ENCODE measurements at regions not wholly inside any gene's neighbourhood (a gene's known extent, or its start where the extent isn't known, plus 50 kb on each side); places are given as distances from the start of the nearest gene placed in this dataset.

- intact Hi-C loops (cut with micrococcal nuclease) = no loop called here
- ChIA-PET CTCF (interaction anchor here (0.8 kb wide), 1 partner anchor 16 kb away, joined by 3 read pairs; no protein-coding TSS in a partner anchor), POLR2A (no interaction called here)
- Mint-ChIP-seq H3K4me1 (ENCODE audit: low read depth) (peaks cover 12% of the 10 kb centered on the region), H3K27ac (no peak overlapping the region), H3K36me3 (peaks cover 2% of the 10 kb centered on the region), H3K4me3 (no peak overlapping the region), H3K27me3 (no peaks in the 10 kb centered on the region), H3K9me3 (no peaks in the 10 kb centered on the region)
- no peak for DNase-seq
These were observed 59.1 kb upstream of the PRDM11 start for GRCh38 chr11:45087086-45087899.

GRCh38 chr11:45087900-45088160 lies 58.6 kb upstream of the PRDM11 start:
- peaks cover 9% of the 10 kb centered on the region for H3K4me1 Mint-ChIP-seq (ENCODE audit: low read depth)
- H3K4me3 Mint-ChIP-seq = no peak overlapping the region
- ChIA-PET POLR2A (no interaction called here), CTCF (interaction anchor here (0.8 kb wide), 1 partner anchor 15 kb away, joined by 3 read pairs; no protein-coding TSS in a partner anchor)
- H3K27me3 Mint-ChIP-seq = no peaks in the 10 kb centered on the region
- intact Hi-C loops (cut with micrococcal nuclease) = no loop called here
- no peak overlapping the region for H3K27ac Mint-ChIP-seq
- no peak for DNase-seq
- H3K36me3 Mint-ChIP-seq = no peaks in the 10 kb centered on the region
- no peaks in the 10 kb centered on the region for H3K9me3 Mint-ChIP-seq

DNA sequence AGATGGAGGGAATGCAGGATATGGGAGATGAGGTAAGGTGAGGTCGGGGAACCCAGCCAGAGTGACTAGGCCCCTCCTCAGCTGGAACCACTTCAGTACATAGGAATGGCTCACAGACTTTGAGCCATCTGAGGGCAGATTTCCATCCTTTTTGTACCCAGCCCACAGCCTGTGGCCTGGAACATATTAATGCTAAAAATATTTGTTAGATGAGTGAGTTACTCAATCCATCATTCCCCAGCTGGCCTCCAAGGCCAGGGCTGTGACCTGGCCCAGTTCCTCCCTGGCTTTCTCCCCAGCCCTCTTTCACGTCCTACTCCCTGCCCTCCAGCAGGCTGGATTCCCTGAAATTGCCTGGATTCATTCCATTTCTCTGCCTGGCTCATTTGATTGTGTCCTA lies 57.2 kb upstream of the PRDM11 start:
- Mint-ChIP-seq H3K27ac (no peak overlapping the region), H3K36me3 (no peaks in the 10 kb centered on the region), H3K4me1 (ENCODE audit: low read depth) (peaks cover 13% of the 10 kb centered on the region), H3K9me3 (no peaks in the 10 kb centered on the region), H3K27me3 (no peaks in the 10 kb centered on the region), H3K4me3 (no peak overlapping the region)
- intact Hi-C loops (cut with micrococcal nuclease) = no loop called here
- CTCF ChIA-PET = interaction anchor here (0.5 to 1.0 kb wide), 2 partner anchors 15 to 144 kb away, joined by 3 to 4 read pairs; no protein-coding TSS in a partner anchor
- DNase-seq = no peak
- POLR2A ChIA-PET = no interaction called here

DNA sequence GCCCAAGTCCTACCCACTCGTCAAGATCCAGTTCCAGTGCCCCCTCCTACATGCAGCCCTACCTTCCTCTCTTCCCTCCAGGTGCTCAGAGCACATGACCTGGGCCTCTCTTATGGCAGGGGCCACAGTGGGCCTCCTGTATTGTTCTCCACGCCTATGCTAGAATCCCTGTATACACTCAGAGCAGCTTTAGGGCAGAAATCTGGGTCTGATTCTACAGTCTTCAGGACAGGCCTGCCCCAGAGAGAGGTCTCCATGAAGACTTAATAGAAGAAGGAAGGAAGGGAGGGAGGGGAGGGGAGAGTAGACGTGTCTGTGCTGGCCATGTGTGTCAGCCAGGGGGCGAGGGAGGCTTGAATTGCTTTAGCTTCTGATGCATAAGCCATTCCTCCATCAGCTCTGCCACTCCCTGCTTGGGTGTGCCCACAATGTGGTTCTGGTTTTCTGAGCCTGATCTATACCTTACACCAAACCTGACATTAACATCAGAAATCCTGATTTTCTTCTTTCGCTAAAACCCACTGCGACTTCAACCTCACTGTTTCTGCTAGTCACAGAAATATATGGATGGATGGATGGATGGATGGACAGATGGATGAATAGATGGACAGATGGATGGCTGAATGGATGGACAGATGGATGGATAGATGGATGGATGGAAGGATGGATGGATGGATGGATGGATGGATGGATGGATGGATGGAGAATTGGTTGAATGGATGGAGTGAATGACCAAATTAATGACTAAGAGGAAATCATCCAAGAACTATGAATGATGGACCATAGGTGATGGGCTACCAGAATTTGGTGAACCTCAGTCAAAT lies 56.6 kb upstream of the PRDM11 start:
- no peak overlapping the region for H3K27ac Mint-ChIP-seq
- no peaks in the 10 kb centered on the region for H3K27me3 Mint-ChIP-seq
- intact Hi-C loops (cut with micrococcal nuclease) = no loop called here
- ChIA-PET POLR2A (no interaction called here), CTCF (interaction anchor here (0.5 to 1.0 kb wide), 2 partner anchors 14 to 143 kb away, joined by 3 to 4 read pairs; no protein-coding TSS in a partner anchor)
- H3K4me1 Mint-ChIP-seq (ENCODE audit: low read depth) = peaks cover 13% of the 10 kb centered on the region
- no peaks in the 10 kb centered on the region for H3K36me3 Mint-ChIP-seq
- peak; percentile 20 for DNase-seq
- no peak overlapping the region for H3K4me3 Mint-ChIP-seq
- H3K9me3 Mint-ChIP-seq = no peaks in the 10 kb centered on the region

DNA sequence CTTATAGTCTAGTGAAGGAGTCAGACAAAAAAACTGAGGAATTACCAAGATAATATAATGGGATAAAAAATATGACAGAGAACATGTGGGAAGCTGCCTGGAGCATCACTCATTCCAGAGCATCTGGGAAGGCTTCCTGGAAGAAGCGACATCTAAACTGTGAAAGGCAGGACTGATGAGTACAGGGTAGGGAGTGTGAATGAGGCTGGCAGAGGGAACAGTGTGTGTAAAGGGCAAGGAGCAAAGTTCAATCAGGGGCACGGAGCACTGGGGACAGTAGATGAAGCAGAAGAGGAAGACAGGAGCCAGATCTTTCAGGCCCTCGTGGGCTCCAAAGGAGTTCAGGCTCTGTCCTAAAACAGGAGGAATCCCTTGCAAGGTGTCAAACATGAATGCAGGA lies 55.8 kb upstream of the PRDM11 start:
- H3K27ac Mint-ChIP-seq = no peak overlapping the region
- peaks cover 13% of the 10 kb centered on the region for H3K4me1 Mint-ChIP-seq (ENCODE audit: low read depth)
- no peaks in the 10 kb centered on the region for H3K36me3 Mint-ChIP-seq
- no peak for DNase-seq
- ChIA-PET CTCF (interaction anchor here (1.3 to 22.0 kb wide), 2 partner anchors 20 to 153 kb away, joined by 5 to 1143 read pairs; no protein-coding TSS in a partner anchor), POLR2A (no interaction called here)
- H3K27me3 Mint-ChIP-seq = no peaks in the 10 kb centered on the region
- H3K9me3 Mint-ChIP-seq = no peaks in the 10 kb centered on the region
- intact Hi-C loops (cut with micrococcal nuclease) = no loop called here
- no peak overlapping the region for H3K4me3 Mint-ChIP-seq

DNA sequence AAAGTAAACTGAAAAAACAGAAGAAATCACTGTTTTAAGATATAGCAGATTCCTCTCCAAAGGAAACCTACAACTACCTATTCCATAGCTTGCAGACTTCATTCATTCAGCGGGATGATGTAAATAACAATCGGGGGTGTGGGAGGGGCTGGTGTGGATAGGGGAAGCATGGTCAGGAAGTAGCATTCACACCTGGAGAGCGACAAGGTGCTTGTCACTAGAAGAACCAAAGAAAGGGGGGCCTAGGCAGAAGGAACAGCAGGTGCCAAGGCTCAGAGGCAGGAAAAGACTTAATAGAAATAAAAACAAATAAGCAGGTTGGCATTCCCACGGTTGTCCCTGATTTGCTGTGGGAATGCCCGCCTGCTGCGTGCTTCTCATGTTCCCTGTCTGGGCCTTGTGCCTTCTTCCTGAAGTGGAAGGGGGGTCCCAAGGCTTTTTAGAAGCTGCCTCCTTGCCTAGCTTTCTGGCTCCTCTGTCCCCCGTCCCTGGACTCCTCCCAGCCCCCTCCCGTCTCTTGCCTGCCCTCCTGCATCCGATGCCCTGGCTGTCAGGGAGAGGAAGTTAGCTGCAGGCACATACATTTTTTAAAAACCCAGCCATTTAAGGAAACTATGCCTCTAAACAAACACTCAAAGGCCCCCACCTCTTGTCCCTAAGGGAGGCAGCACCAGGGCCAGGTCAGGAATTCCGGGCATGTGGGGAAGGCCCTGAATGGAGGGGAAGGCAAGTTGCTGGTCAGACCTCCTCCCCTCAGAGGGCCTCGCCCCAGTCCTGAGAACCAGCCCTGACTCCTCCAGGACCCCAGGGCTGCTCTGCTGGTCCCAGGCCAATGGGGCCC lies 54.7 kb upstream of the PRDM11 start:
- intact Hi-C loops (cut with micrococcal nuclease) = no loop called here
- Mint-ChIP-seq H3K4me3 (no peak overlapping the region), H3K36me3 (no peaks in the 10 kb centered on the region), H3K9me3 (no peaks in the 10 kb centered on the region), H3K27ac (no peak overlapping the region), H3K4me1 (ENCODE audit: low read depth) (peaks cover 13% of the 10 kb centered on the region), H3K27me3 (no peaks in the 10 kb centered on the region)
- DNase-seq = peak; percentile 5
- CTCF ChIA-PET = interaction anchor here (1.3 to 22.0 kb wide), 3 partner anchors 12 to 155 kb away, joined by 5 to 1143 read pairs (median 27); no protein-coding TSS in a partner anchor
- POLR2A ChIA-PET = no interaction called here

GRCh38 chr11:45092404-45092785 lies 54.0 kb upstream of the PRDM11 start:
- intact Hi-C loops (cut with micrococcal nuclease) = no loop called here
- ChIA-PET POLR2A (no interaction called here), CTCF (interaction anchor here (4.9 to 22.0 kb wide), 2 partner anchors 12 to 155 kb away, joined by 27 to 1143 read pairs; no protein-coding TSS in a partner anchor)
- Mint-ChIP-seq H3K36me3 (no peaks in the 10 kb centered on the region), H3K4me3 (no peak overlapping the region), H3K27ac (no peak overlapping the region), H3K27me3 (peaks cover 5% of the 10 kb centered on the region), H3K4me1 (ENCODE audit: low read depth) (peaks cover 13% of the 10 kb centered on the region), H3K9me3 (no peaks in the 10 kb centered on the region)
- DNase-seq = no peak

DNA sequence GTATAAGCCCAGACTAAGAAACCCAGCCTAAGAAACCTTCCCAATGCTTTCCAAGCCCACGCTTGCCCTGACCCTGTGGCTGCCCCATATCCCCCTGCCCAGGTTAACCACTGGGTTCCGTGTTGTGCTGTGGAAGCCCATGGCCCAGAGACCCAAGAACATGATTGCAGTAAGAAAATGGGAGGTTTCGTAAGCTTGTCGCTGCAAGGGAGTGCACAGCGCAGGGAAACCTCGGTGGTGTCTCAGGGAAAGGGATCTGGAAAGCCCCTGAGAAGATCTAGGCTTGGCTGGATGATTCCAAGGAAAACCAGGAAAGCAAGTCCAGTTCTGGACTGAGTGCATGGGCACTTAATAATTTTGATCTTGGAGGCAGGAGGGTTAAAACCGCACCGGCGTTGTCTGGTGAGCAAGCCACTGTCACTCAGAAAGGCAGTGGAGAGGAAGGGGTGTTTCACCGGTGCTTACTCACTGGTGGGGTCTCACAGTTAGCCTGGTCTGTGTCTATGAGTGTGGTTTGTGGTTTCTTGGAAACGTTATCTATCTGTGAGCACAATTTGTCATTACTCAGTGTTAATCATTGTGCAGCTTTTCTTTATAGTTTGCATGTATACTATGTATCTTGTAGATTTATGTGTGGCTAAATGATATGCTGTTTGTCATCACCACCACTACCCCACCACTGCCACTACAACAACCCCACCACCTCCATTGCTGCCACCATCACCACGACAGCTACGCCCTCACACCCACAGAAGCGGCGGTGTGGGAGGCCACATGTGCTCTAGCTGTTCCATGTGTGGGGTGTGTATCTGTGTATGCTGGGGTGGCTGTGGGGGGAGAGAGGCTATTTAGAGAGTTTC lies 53.3 kb upstream of the PRDM11 start:
- intact Hi-C loops (cut with micrococcal nuclease) = no loop called here
- ChIA-PET POLR2A (no interaction called here), CTCF (interaction anchor here (1.0 to 22.0 kb wide), 4 partner anchors 11 to 181 kb away, joined by 3 to 1143 read pairs (median 15); no protein-coding TSS in a partner anchor)
- peaks cover 13% of the 10 kb centered on the region for H3K4me1 Mint-ChIP-seq (ENCODE audit: low read depth)
- peaks cover 10% of the 10 kb centered on the region for H3K27me3 Mint-ChIP-seq
- DNase-seq = peak; percentile 41
- no peak overlapping the region for H3K27ac Mint-ChIP-seq
- no peaks in the 10 kb centered on the region for H3K36me3 Mint-ChIP-seq
- H3K4me3 Mint-ChIP-seq = no peak overlapping the region
- H3K9me3 Mint-ChIP-seq = no peaks in the 10 kb centered on the region

DNA sequence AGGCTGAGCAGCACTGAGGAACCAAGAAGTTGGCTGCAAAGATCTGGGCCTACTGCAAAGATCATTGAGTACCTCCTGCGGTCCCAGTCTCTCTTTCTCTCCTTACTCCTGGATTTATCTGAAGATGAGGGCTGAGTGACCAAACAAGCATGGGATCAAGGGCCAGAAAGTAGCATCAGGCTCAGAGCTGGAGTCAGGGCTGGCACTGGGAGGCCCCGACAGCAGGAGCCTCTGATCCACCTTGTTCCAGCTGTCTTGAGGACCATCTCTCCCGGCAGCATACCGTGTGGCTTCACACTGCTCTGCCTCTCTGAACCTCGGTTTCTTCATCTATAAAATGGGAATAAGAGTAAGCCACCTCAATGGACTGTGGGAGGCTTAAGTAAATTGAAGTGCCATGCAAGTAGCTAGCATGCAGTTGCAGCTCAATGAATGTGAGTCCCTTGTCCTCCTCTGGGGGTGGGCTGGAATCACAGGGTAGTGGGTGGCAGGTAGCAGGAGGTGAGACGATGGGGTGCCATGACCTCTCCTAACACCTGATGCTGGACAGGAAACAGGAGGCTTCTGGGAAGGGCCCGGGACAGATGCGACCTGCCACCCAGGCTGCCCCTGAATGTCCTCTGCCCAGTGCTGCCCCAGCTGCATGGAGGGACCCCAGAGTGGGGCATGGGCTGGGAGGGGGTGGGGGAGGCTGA lies 52.5 kb upstream of the PRDM11 start:
- intact Hi-C loops (cut with micrococcal nuclease) = no loop called here
- H3K36me3 Mint-ChIP-seq = no peaks in the 10 kb centered on the region
- peak; percentile 6 for DNase-seq
- ChIA-PET CTCF (interaction anchor here (1.0 to 22.0 kb wide), 4 partner anchors 10 to 182 kb away, joined by 3 to 1143 read pairs (median 15); no protein-coding TSS in a partner anchor), POLR2A (no interaction called here)
- peaks cover 16% of the 10 kb centered on the region for H3K27me3 Mint-ChIP-seq
- no peak overlapping the region for H3K4me3 Mint-ChIP-seq
- no peaks in the 10 kb centered on the region for H3K9me3 Mint-ChIP-seq
- H3K27ac Mint-ChIP-seq = no peak overlapping the region
- peaks cover 13% of the 10 kb centered on the region for H3K4me1 Mint-ChIP-seq (ENCODE audit: low read depth)

GRCh38 chr11:45094958-45095690 lies 51.3 kb upstream of the PRDM11 start:
- Mint-ChIP-seq H3K9me3 (no peaks in the 10 kb centered on the region), H3K27me3 (peaks cover 17% of the 10 kb centered on the region), H3K36me3 (no peaks in the 10 kb centered on the region), H3K27ac (no peak overlapping the region), H3K4me3 (no peak overlapping the region), H3K4me1 (ENCODE audit: low read depth) (peaks cover 13% of the 10 kb centered on the region)
- ChIA-PET CTCF (interaction anchor here (0.7 to 22.0 kb wide), 4 partner anchors 9 to 158 kb away, joined by 3 to 1143 read pairs (median 15); no protein-coding TSS in a partner anchor), POLR2A (no interaction called here)
- peak; percentile 5 for DNase-seq
- intact Hi-C loops (cut with micrococcal nuclease) = no loop called here

Data from activated CD4-positive, alpha-beta memory T cell treated with anti-CD3 and anti-CD28 coated beads for 36 hours (primary cell).